HG02610 (cell line): ENCODE measurements at regions not wholly inside any gene's neighbourhood (a gene's known extent, or its start where the extent isn't known, plus 50 kb on each side); places are given as distances from the start of the nearest gene placed in this dataset.
"Not testable (repeated sequence)": the region's sequence is repeated elsewhere in the genome, so short reads cannot be mapped to it uniquely, and the experiment has no call there.

Experiments used
- ATAC-seq: cut with Tn5 transposase; IDR thresholded peaks from one replicate; pipeline ENCODE4 v1.9.1; 2021; ENCODE audit warnings: mild to moderate bottlenecking, moderate library complexity; ENCODE audit not compliant: unreplicated experiment

DNA sequence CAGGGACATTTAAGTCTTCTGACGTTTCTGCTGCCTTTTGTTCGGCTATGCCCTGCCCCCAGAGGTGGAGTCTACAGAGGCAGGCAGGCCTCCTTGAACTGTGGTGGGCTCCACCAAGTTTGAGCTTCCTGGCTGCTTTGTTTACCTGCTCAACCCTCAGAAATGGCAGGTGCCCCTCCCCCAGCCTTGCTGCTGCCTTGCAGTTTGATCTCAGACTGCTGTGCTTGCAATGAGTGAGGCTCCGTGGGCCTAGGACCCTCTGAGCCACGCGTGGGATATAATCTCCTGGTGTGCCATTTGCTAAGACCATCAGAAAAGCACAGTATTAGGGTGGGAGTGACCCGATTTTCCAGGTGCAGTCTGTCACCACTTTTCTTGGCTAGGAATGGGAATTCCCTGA lies 647.3 kb downstream of the CD109 start:
- ATAC-seq = not testable (repeated sequence)

- ATAC-seq = no peak
These were observed 638.7 kb downstream of the CD109 start for GRCh38 chr6:74334722-74335121.

- ATAC-seq = no peak
These were observed 637.4 kb downstream of the CD109 start for GRCh38 chr6:74333406-74333805.

DNA sequence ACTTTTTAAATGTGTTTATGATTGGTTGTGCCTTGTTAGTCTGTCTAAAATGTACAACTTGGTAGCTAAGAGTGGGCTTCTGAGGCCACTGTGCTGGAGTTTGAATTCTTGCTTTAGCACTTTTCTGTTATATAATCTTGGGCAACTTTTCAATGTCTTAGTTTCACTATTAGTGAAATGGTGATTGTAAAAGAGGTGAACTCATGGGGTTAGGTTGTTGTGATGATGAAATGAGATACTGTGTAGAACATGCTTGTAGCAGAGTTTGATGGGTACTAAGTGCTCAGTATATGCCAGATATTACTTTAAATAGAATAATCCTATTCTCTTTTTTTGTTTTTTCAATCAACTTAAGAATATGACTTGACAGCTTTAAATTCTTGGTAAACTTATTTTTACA lies 624.7 kb downstream of the CD109 start:
- ATAC-seq = no peak

GRCh38 chr6:74320074-74320473 lies 624.1 kb downstream of the CD109 start:
- ATAC-seq = no peak

DNA sequence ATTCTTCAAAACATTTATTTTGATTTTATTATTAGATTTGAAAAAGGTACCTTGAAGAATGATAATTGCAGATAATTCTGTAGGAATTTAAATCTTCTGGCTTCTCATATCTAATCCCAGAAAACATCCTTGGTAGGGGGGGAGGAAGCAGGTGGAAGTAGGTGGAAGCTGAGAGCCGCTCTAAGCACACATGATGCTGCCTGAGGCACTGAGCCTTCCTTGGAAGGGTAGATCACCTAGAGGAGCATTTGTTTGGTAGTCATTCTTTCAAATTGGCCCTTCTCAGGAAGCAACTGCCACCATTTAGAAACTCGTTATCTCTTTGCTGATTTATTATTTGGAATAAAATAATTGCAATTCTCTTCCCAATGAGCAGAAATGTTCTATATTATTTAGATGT lies 623.3 kb downstream of the CD109 start:
- no peak for ATAC-seq

DNA sequence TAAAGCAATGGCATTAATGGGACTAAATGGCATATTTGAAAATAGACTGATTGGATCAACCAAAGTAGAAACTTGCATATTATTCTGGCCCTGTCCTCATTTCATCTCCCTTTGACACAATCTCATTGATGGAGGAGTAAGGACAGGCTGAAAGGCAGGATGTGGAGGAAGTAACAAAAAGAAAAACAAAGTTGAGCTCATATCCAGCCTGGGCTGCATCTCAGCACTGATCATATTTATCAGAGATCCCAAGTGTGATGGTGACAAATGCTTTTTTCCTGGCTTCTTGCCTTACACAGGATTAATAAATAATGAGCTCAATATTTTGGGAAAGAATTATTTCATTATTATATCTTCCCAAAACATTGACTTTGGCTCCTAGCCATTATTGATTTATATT lies 622.7 kb downstream of the CD109 start:
- no peak for ATAC-seq

DNA sequence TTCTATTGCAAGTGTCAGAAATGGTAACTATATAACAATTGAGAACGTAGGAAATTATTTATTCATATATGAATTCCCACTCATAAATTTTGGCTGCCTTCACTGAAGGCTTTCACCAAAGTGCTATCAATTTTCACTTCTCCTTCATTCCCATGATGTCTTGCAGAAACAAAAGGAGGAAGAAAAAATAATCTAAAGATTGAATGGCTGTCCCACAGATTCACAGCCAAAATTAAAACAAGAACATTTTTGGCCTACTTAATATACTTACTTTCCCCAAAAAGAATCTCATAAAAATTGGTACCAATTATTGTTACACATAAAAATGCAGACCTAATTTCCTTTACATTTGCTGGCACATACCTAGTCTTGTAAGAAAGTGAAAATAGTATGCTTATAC lies 616.1 kb downstream of the CD109 start:
- no peak for ATAC-seq

DNA sequence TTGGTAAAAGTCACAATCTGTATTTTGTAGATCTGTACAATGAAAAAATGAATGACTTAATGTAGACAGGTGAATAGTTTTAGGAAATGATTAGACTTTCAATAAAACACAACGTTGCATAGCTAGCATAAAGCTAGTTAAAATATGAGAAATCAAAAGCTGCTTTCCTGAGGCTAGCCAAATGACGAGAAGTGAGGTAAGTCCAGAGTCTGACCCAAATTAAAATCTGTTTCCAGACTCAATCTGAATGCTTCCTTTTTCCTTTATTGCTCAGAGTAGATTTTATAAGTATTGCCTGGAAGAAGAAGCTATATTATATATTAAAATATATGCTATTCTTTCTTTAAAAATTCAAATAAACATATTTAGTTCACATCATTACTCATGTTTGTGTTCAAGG lies 615.4 kb downstream of the CD109 start:
- ATAC-seq = no peak

GRCh38 chr6:74289884-74290283 lies 593.9 kb downstream of the CD109 start:
- ATAC-seq = no peak

- ATAC-seq = no peak
These were observed 591.9 kb downstream of the CD109 start for GRCh38 chr6:74287932-74288331.

GRCh38 chr6:74287441-74287840 lies 591.4 kb downstream of the CD109 start:
- no peak for ATAC-seq

- no peak for ATAC-seq
These were observed 588.3 kb downstream of the CD109 start for GRCh38 chr6:74284284-74284683.

- no peak for ATAC-seq
These were observed 587.5 kb downstream of the CD109 start for GRCh38 chr6:74283532-74283931.

DNA sequence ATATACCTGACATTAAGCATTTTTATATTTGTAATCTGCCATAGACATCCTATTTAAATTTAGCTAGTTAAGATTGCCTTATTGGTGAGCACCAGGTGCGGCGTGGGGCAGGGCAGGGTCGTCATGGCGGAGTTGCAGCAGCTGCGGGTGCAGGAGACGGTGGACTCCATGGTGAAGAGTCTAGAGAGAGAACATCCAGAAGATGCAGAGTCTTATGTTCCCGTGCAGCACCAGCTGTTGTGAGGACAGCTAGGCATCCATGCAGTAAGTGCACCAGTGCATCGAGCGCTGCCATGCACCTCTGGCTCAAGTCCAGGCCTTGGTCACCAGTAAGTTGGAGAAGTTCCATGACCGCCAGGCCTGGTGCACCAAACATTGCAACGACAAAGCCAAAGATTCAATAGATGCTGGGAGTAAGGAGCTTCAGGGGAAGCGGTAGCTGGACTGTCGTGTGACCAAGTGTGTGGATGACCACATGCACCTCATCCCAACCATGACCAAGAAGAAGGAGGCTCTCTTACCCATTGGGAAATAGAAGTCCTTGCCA lies 586.2 kb downstream of the CD109 start:
- no peak for ATAC-seq

DNA sequence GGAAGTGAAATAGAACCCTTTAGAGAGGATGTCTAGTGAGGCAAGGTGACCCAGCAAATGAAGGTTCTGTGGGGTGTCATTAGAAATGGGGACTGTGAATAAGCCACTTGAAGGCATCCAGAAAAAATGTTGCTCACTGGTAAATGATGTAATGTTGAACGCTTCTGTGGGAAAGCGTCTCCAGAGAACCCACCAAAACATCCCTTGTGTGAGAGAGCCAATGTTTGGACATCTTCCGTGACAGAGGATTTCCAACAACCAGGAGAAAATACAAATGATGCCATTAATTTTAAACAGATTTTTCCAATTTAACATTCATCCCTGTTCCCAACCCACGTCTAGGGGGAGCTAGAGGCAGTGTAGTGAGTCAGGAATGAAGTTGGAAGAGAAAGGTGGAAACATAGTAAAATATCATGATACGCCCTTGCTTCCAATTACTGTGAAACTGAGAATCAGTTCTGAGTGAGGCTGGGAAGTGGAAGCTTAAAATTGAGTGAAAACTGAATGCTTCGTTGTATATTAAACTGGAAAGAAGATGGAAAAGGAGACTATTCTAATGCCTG lies 584.2 kb downstream of the CD109 start:
- no peak for ATAC-seq

DNA sequence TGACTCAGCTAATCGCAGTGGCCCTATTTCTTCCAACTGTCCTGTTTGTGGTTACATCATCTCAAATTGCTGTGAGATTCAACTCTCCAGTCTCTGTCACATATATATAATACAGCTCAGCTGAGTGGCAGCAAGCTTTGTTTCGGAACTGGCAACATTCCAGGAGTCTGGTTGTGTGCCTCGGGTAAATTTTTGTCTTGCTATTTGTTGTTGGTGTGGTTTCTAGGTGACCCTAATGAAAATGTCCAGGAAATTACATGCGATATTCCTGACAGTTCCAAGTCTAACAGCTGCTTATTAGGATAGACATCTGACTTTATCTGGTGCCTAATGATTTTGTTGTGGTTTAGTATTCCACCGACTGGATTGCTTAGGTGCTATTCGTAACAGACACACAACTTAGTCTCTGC lies 581.8 kb downstream of the CD109 start:
- ATAC-seq = no peak

GRCh38 chr6:74273541-74273940 lies 577.5 kb downstream of the CD109 start:
- no peak for ATAC-seq

DNA sequence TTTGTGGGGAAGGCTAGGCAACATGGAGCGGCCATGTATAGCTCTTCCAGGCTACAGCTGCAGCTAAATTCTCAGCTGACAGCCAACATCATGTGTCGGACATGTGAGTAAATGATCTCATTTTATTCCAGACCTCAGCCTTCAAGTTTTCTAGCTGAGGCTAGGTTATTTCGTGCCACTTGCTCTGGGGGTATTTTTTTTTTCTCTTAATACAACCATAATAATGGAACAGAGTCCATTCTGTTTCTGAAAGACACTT lies 573.5 kb downstream of the CD109 start:
- no peak for ATAC-seq

GRCh38 chr6:74268815-74269599 lies 573.0 kb downstream of the CD109 start:
- ATAC-seq = no peak

GRCh38 chr6:74259981-74260380 lies 564.0 kb downstream of the CD109 start:
- ATAC-seq = no peak

GRCh38 chr6:74256781-74257180 lies 560.8 kb downstream of the CD109 start:
- ATAC-seq = no peak

GRCh38 chr6:74256381-74256780 lies 560.4 kb downstream of the CD109 start:
- no peak for ATAC-seq
